HG03064 (cell line): ENCODE measurements at regions not wholly inside any gene's neighbourhood (a gene's known extent, or its start where the extent isn't known, plus 50 kb on each side); places are given as distances from the start of the nearest gene placed in this dataset.
"Not testable (repeated sequence)": the region's sequence is repeated elsewhere in the genome, so short reads cannot be mapped to it uniquely, and the experiment has no call there.

Experiments used
- ATAC-seq: cut with Tn5 transposase; IDR thresholded peaks from one replicate; pipeline ENCODE4 v1.9.1; 2021; ENCODE audit warnings: low read depth; ENCODE audit not compliant: unreplicated experiment

DNA sequence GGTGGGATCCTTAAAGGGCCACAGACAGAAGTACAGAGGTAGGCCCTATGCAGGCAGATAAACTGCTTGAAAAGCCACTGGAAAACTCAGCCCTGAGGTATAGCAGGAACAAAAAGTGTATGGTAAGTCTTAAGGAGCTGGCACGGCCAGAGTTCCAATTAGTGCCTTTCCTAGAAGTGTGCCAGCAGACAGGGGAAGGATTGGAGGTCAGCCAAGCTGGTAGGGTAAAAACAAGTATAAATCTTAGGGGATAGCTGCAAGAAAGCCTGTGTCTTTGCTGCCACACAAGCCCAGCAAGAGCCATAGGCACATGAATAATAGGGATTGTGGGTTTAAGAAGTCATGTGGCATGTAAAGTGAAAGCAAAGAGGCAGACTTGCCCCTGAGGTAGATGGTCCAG is 582.5 kb downstream of the PLOD2 start:
- ATAC-seq = no peak

DNA sequence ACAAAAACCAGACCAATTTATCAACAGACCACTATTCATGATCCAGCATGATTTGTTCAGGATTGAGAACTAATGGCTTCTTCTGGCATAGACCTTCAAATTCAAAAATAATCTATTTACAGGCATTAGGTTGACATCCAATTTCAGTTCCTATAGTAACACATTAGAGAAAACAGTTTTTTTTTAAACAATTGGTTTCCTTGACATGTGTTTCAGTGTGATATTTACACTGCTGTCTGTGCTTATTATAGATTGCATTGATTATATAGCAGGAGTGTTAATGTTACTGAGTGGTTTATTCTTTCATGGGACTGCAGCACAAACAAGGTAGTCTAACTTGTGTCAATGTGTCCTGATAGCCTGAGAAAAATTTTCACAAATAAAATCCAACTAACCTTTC is 579.3 kb downstream of the PLOD2 start:
- no peak for ATAC-seq

DNA sequence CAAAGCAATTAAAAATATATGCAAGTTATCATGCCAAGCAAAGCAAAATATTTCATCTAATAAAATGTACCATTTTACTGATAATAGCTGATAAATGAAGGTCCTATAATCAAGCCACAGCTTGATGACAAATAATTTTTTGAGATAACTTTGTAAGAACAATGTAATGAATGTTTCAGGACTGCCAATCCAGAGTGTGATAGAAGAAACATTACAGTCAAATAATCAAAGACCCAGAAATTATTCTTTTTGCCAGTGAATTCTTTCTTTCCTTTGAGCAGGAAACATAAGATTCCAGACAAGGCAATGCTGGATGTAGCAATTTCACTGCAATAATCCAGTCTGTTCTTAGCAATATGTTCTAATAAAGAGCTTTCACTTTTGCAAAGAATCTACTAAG is 556.1 kb downstream of the PLOD2 start:
- ATAC-seq = no peak

- no peak for ATAC-seq
Observed at GRCh38 chr3:145620002-145620401, 541.0 kb downstream of the PLOD2 start.

DNA sequence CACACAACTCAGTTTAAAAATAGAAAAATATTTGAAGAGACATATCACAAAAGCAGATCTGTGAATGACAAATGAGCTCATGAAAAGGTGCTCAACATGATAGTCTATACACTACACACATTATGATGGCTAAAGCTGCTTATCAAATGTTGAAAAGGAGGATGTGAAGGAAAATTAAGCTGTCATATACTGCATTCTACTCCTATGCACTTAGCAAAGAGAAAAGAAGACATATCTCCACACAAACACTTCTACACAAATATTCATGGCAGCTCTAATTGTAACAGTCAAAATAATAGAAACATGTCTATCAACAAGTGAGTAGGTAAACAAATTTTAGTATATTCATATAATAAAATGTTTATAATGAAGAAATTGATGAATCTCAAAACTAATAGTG is 540.5 kb downstream of the PLOD2 start:
- ATAC-seq = no peak

- no peak for ATAC-seq
Observed at GRCh38 chr3:145623349-145623748, 537.6 kb downstream of the PLOD2 start.

DNA sequence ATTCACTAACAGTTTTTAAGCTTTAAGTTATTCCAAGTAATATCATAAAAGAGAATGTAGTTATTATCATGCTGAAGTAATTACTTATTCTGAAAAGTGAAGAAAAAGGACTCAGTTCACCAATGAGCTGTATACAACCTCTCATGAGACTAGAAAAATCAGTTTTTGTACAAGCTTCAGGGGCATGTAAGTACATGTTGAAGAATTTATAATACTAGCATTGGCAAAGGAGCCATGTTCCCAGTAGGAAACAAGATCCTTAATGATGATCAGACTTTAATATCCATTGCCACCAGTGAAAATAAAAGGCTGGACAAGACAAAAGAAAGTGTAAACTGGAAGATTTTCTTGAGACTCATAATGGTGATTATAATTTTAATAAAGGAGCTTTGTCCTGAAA is 532.8 kb downstream of the PLOD2 start:
- ATAC-seq = no peak

DNA sequence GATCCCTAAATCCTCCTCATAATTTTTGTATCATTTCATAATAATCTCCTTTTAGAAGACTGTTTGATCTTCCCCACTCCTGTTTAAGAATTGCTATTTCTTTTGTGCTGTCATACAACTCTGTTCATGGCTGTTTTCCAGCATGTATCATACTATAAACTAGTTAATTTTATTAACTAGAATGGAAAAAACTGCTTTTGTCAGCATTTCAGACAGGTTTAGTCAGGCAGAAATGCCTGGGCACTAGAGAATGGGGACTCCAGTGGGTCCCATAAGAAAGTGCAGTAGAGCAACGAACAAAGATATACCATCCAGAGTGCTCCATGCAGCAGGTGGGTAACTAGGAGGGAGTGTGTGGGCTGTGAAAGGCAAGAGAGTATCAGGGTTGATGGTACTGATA is 523.9 kb downstream of the PLOD2 start:
- no peak for ATAC-seq

DNA sequence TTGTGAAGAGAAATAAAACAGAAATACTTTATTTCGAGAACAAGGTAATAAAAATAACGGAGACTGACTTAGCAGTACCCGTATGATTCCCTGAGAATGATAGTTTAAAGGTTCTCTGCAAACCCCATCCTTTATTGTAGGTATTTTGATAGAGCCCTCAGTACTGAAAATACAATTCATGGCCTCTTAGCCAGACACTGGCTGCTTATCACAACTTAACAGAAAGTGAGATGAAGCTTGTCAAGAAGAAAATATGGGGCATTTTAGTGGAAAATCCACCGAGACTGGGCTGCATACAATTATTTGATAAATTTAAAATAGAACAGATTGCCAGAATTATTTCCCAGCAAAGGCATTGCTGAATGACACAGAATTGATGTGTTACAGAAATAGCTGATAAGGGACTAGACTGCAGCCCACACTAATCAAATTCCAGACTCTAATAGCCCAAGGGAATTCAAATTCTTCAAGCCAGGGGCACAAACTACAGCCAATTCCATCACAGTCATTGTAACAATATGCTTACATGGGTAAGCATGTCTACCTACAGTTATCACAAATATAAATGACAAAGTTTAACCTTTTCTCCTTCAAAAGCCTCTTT is 521.9 kb downstream of the PLOD2 start:
- no peak for ATAC-seq

GRCh38 chr3:145639875-145640274 is 521.1 kb downstream of the PLOD2 start:
- ATAC-seq = no peak

DNA sequence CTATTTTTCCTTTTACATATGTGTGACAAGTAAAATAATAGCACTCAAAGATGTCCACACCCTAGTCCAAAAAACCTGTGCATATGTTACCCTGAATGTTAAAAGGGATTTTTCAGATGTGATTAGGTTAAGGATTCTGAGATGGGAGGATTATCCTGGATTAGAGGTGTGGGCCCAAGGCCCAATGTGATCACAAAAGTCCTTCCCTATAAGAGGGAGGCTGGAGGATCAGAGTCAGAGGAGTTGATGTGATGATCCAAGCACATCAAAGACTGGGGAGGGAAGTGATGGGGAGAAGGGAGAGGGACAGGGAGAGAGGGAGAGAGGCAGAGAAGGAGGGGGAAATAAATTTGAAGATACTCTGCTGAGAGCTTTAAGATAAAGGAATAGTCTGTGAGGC is 512.6 kb downstream of the PLOD2 start:
- ATAC-seq = no peak

GRCh38 chr3:145649368-145649887 is 511.6 kb downstream of the PLOD2 start:
- no peak for ATAC-seq

DNA sequence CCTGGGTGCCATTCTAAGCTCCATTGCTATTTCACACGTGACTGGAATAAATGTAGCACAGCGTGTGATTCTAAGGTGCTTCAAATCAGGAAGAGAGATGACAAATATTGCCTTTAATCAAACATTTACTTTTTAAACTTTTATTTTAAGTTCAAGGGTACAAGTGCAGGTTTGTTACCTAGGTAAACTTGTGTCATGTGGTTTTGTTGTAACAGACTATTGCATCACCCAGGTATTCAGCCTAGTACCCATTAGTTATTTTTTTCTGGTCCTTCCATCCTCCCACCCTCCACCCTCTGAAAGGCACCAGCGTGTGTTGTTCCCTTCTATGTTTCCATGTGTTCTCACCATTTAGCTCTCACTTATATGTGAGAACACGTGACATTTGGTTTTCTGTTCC is 510.8 kb downstream of the PLOD2 start:
- no peak for ATAC-seq

GRCh38 chr3:145671121-145671520 is 489.9 kb downstream of the PLOD2 start:
- ATAC-seq = no peak

GRCh38 chr3:145673838-145674237 is 487.1 kb downstream of the PLOD2 start:
- ATAC-seq = no peak

DNA sequence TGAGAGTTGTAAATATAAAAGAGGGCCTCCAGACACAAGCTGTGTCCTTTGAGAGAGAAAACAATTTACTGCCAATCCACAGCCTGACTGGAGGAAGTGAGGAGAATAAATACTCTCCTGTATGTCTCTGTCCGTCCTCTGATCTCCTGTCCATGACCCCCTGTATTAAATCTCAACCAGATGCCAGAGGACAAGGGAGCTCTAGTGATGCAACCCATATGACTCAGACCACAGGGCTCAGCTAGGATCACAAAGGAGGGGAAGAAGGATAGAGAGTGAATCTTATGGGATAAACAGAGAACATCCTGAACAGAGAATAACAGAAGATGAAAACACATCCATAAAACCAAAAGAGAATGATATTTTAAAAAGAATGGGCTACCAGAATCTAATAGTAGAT is 482.6 kb downstream of the PLOD2 start:
- no peak for ATAC-seq

DNA sequence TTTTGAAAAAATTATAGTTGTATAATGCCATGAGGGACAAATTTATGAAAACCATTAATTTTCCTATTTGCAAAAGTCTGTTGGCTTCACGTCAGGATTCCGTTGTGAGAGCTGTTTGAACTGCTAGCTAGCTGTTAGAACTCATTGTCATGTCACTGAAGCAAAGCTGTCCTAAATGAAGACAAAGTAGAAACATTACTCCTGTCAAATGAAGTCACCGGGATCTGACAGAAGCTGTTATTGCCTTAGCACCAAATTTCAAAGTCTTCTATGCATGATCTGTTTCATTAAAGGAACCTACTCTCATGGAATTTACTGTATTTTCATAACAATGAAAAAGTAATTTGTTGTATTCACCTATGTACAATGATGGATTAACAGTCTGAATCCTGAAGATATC is 479.8 kb downstream of the PLOD2 start:
- ATAC-seq = no peak

- ATAC-seq = not testable (repeated sequence)
Observed at GRCh38 chr3:145687978-145688377, 473.0 kb downstream of the PLOD2 start.

- ATAC-seq = no peak
Observed at GRCh38 chr3:145692751-145693150, 468.2 kb downstream of the PLOD2 start.

GRCh38 chr3:145696011-145696410 is 465.0 kb downstream of the PLOD2 start:
- ATAC-seq = no peak

GRCh38 chr3:145698250-145698649 is 462.7 kb downstream of the PLOD2 start:
- ATAC-seq = no peak

GRCh38 chr3:145698749-145699148 is 462.2 kb downstream of the PLOD2 start:
- ATAC-seq = no peak

- no peak for ATAC-seq
Observed at GRCh38 chr3:145704020-145704419, 457.0 kb downstream of the PLOD2 start.
